GM21381 (cell line): ENCODE measurements at regions not wholly inside any gene's neighbourhood (a gene's known extent, or its start where the extent isn't known, plus 50 kb on each side); places are given as distances from the start of the nearest gene placed in this dataset.
"Not testable (repeated sequence)": the region's sequence is repeated elsewhere in the genome, so short reads cannot be mapped to it uniquely, and the experiment has no call there.

Source experiments
- ATAC-seq: cut with Tn5 transposase; IDR thresholded peaks from one replicate; pipeline ENCODE4 v1.9.1; 2021; ENCODE audit warnings: mild to moderate bottlenecking, moderate library complexity; ENCODE audit not compliant: unreplicated experiment

- ATAC-seq = no peak
Observed at GRCh38 chr19:28578786-28579505, 634.0 kb downstream of the UQCRFS1 start.

- ATAC-seq = no peak
Observed at GRCh38 chr19:28578208-28578607, 634.7 kb downstream of the UQCRFS1 start.

GRCh38 chr19:28577666-28578065 is 635.3 kb downstream of the UQCRFS1 start:
- ATAC-seq = no peak

GRCh38 chr19:28577233-28577632 is 635.7 kb downstream of the UQCRFS1 start:
- ATAC-seq = no peak

GRCh38 chr19:28575816-28576215 is 637.1 kb downstream of the UQCRFS1 start:
- ATAC-seq = no peak

GRCh38 chr19:28575312-28575711 is 637.6 kb downstream of the UQCRFS1 start:
- ATAC-seq = not testable (repeated sequence)

GRCh38 chr19:28574212-28574611 is 638.7 kb downstream of the UQCRFS1 start:
- no peak for ATAC-seq

GRCh38 chr19:28569132-28570131 is 643.5 kb downstream of the UQCRFS1 start:
- no peak for ATAC-seq

- no peak for ATAC-seq
Observed at GRCh38 chr19:28567834-28568233, 645.1 kb downstream of the UQCRFS1 start.

- ATAC-seq = no peak
Observed at GRCh38 chr19:28563964-28564921, 648.7 kb downstream of the UQCRFS1 start.

GRCh38 chr19:28560786-28561185 is 652.2 kb downstream of the UQCRFS1 start:
- ATAC-seq = no peak

GRCh38 chr19:28558783-28559182 is 654.2 kb downstream of the UQCRFS1 start:
- ATAC-seq = no peak

GRCh38 chr19:28556371-28556770 is 656.6 kb downstream of the UQCRFS1 start:
- no peak for ATAC-seq

GRCh38 chr19:28555317-28555716 is 657.6 kb downstream of the UQCRFS1 start:
- ATAC-seq = no peak

- no peak for ATAC-seq
Observed at GRCh38 chr19:28554321-28555091, 658.4 kb downstream of the UQCRFS1 start.

- no peak for ATAC-seq
Observed at GRCh38 chr19:28553764-28554163, 659.2 kb downstream of the UQCRFS1 start.

GRCh38 chr19:28553005-28553404 is 659.9 kb downstream of the UQCRFS1 start:
- ATAC-seq = no peak

GRCh38 chr19:28549680-28550277 is 663.2 kb downstream of the UQCRFS1 start:
- no peak for ATAC-seq

GRCh38 chr19:28546148-28546685 is 666.7 kb downstream of the UQCRFS1 start:
- ATAC-seq = no peak
